GM12878 (cell line): ENCODE measurements at regions not wholly inside any gene's neighbourhood (a gene's known extent, or its start where the extent isn't known, plus 50 kb on each side); places are given as distances from the start of the nearest gene placed in this dataset.

Source experiments
- ATAC-seq: fragments of 200-7000 bp; cut with Tn5 transposase; 3 replicates; pipeline ENCODE4 v1.9.1; 2020; ENCODE audit warnings: mild to moderate bottlenecking, moderate library complexity
- BruUV-seq: library from RNA; stranded (reverse); fragments of 400-500 nt; replicated peaks from 2 replicates; lab custom pipeline; 2021; lab: Mats Ljungman, UMichigan
- CTCF ChIA-PET: fragments of 300-600 bp; sonication (Branson Sonifier 250); formaldehyde crosslinking; extraction: SDS; loops from one replicate; lab custom pipeline; 2021; ENCODE audit warnings: inconsistent platforms; lab: Yijun Ruan, JAX
- POLR2A ChIA-PET: fragments of 350-600 bp; formaldehyde crosslinking; extraction: SDS; loops from one replicate; lab custom pipeline; 2021; ENCODE audit warnings: inconsistent platforms; lab: Charles Lee
- RAD21 ChIA-PET: fragments of 300-600 bp; sonication (Branson Sonifier 250); formaldehyde crosslinking; loops from one replicate; lab custom pipeline; 2023; ENCODE audit warnings: antibody characterized with exemption; ENCODE audit not compliant: unreplicated experiment; lab: Charles Lee
- SMC1A ChIA-PET: fragments of 300-600 bp; sonication (Branson Sonifier 250); formaldehyde crosslinking; loops from one replicate; lab custom pipeline; 2023; ENCODE audit not compliant: unreplicated experiment, uncharacterized antibody; lab: Charles Lee
- DNase-seq: peaks from one replicate; pipeline ENCODE4 v3.0.0-alpha.2; 2011; ENCODE audit warnings: low read depth, low spot score
- FAIRE-seq: peaks from 3 replicates; lab custom pipeline; 2011; peaks lifted over from hg19 to GRCh38; lab: Jason Lieb, UNC
- H2AFZ ChIP-seq: 2 replicates; pipeline ENCODE4 v1.6.0; 2011; ENCODE audit warnings: low read depth, low read length, control low read depth; ENCODE audit not compliant: control insufficient read depth
- H3K27ac ChIP-seq: 2 replicates; pipeline ENCODE4 v1.5.1; 2011; ENCODE audit warnings: control low read depth; ENCODE audit not compliant: control insufficient read depth, insufficient read depth
- H3K27me3 ChIP-seq, 2 experiments: replicated peaks in 1 of 2; 2 replicates each; pipeline versions ENCODE4 v1.6.0 to v1.6.1; 2011; ENCODE audit warnings: low read length in 1 of 2; ENCODE audit not compliant: control insufficient read depth in 2 of 2, insufficient read depth in 2 of 2
- H3K36me3 ChIP-seq, 2 experiments: 2 replicates each; pipeline ENCODE4 v1.5.1; 2011; ENCODE audit warnings: low read length in 1 of 2; ENCODE audit not compliant: control insufficient read depth in 2 of 2, insufficient read depth in 2 of 2
- H3K4me1 ChIP-seq: 2 replicates; pipeline ENCODE4 v1.6.1; 2011; ENCODE audit warnings: mild to moderate bottlenecking, low read length, moderate library complexity, mixed read lengths; ENCODE audit not compliant: control insufficient read depth, insufficient read depth
- H3K4me2 ChIP-seq: 2 replicates; pipeline ENCODE4 v1.6.0; 2011; ENCODE audit warnings: control low read depth; ENCODE audit not compliant: control insufficient read depth, insufficient read depth
- H3K4me3 ChIP-seq: fragments of 200-600 bp; sonication (generic); 2 replicates; pipeline ENCODE4 v1.5.1; 2016
- H3K79me2 ChIP-seq: 2 replicates; pipeline ENCODE4 v1.6.0; 2011; ENCODE audit warnings: low read length; ENCODE audit not compliant: control insufficient read depth, insufficient read depth
- H3K9ac ChIP-seq: 2 replicates; pipeline ENCODE4 v1.8.0; 2011; ENCODE audit warnings: low read length, control low read depth, mixed read lengths; ENCODE audit not compliant: control insufficient read depth, insufficient read depth
- H3K9me3 ChIP-seq: replicated peaks from 3 replicates; pipeline ENCODE4 v1.5.1; 2011; ENCODE audit warnings: mild to moderate bottlenecking, low read length; ENCODE audit not compliant: control insufficient read depth, insufficient read depth
- H4K20me1 ChIP-seq: 2 replicates; pipeline ENCODE4 v1.6.0; 2011; ENCODE audit not compliant: control insufficient read depth, insufficient read depth
- BMI1 ChIP-seq: fragments of 450-650 bp; IDR thresholded peaks from 2 replicates; pipeline ENCODE4 v1.6.1; 2016; ENCODE audit warnings: mild to moderate bottlenecking, moderate library complexity, borderline replicate concordance
- CTCF ChIP-seq, 3 experiments: IDR thresholded peaks in 2 of 3; conservative IDR thresholded peaks in 1 of 3; 2 replicates each; pipeline ENCODE4 v1.5.1; 2011; ENCODE audit warnings: low read depth in 3 of 3, low read length in 3 of 3, mild to moderate bottlenecking in 3 of 3, control low read depth in 2 of 3, moderate library complexity in 2 of 3, inconsistent platforms in 1 of 3, mixed read lengths in 1 of 3; ENCODE audit not compliant: control insufficient read depth in 2 of 3, insufficient read depth in 1 of 3; ENCODE audit errors: extremely low read depth in 1 of 3
- GATAD2B ChIP-seq: fragments of 450-650 bp; conservative IDR thresholded peaks from 2 replicates; pipeline ENCODE4 v1.6.1; 2017; ENCODE audit warnings: low read depth, mild to moderate bottlenecking, moderate library complexity
- IRF4 ChIP-seq: IDR thresholded peaks from 2 replicates; pipeline ENCODE4 v1.6.1; 2011; ENCODE audit warnings: low read depth, low read length
- JUND ChIP-seq: IDR thresholded peaks from 2 replicates; pipeline ENCODE4 v1.6.1; 2012; ENCODE audit warnings: low read depth, mild to moderate bottlenecking, low read length, improper control_type of control experiment, moderate library complexity
- RAD51 ChIP-seq: fragments of 450-650 bp; IDR thresholded peaks from 2 replicates; pipeline ENCODE4 v1.6.1; 2016; ENCODE audit warnings: moderate library complexity, mild to moderate bottlenecking, inconsistent platforms
- TCF7 ChIP-seq: IDR thresholded peaks from 2 replicates; pipeline ENCODE4 v1.6.1; 2014; ENCODE audit warnings: antibody characterized with exemption, borderline replicate concordance
- WGBS: methylation state at CpG from one replicate; pipeline ENCODE4 v1.1.6; 2016; ENCODE audit warnings: low lambda C conversion rate; ENCODE audit not compliant: insufficient replicate concordance, insufficient coverage; ENCODE audit errors: missing lambda C conversion rate; 5-methylcytosine and 5-hydroxymethylcytosine counted together
- in situ Hi-C: fragments of 300-500 bp; cut with MboI; formaldehyde crosslinking; loops from 9 replicates; pipeline ENCODE4 v1.14.3; 2018; ENCODE audit warnings: mixed read lengths
- intact Hi-C: fragments of 100-400 bp; cut with micrococcal nuclease; formaldehyde crosslinking; loops from one replicate; pipeline ENCODE4 v1.14.2; 2022; ENCODE audit not compliant: unreplicated experiment

DNA sequence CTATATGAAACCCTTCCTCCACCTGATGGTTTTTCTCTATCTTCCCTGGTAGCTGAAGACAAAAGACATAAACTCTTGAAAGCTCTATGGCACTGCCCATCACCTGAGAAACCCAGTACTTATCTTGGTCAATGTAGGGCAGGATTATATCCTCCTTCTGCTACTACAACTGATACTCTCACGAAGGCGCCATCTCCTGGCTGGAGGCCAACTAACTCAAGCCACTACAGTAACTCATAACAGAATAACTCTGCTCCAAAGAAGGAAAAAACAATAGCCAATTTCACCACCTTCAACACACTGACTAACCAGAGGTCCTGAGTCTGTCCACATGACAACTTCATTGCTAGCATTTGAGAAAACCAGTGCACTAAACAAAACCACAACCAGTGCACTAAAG lies 409.2 kb downstream of the CETN3 start:
- Histone ChIP-seq H3K27ac (no peak overlapping the region), H3K36me3 (no peaks in the 10 kb centered on the region), H3K9me3 (no peaks in the 10 kb centered on the region; the same call in 1 of the 3 replicates), H3K4me1 (no peaks in the 10 kb centered on the region), H2AFZ (no peak overlapping the region), H4K20me1 (no peaks in the 10 kb centered on the region), H3K4me2 (no peak overlapping the region), H3K9ac (no peak overlapping the region), H3K27me3 (no peaks in the 10 kb centered on the region), H3K79me2 (no peaks in the 10 kb centered on the region), H3K4me3 (no peak overlapping the region)
- intact Hi-C loops (no loop called here), in situ Hi-C loops (no loop called here)
- ChIA-PET CTCF (interaction anchor here (0.8 to 1.5 kb wide), 3 partner anchors 8 to 1272 kb away, joined by 3 to 5 read pairs (median 5); no protein-coding TSS in a partner anchor), POLR2A (no interaction called here), RAD21 (interaction anchor here (1.1 kb wide), 1 partner anchor 70 kb away, joined by 3 read pairs; no protein-coding TSS in a partner anchor), SMC1A (interaction anchor here (0.8 to 1.5 kb wide), 2 partner anchors 9 to 18 kb away, joined by 3 to 5 read pairs; no protein-coding TSS in a partner anchor)
- no TSS peak for BruUV-seq
- TF ChIP-seq CTCF (IDR thresholded peaks at IDR 0.05 in 2 of 3, conservative IDR thresholded peaks at IDR 0.05 in 1 of 3; ENCODE audit: control insufficient read depth in 2 of 3, extremely low read depth in 1 of 3, insufficient read depth in 1 of 3, low read depth in 3 of 3, low read length in 3 of 3) (peak in 1 of 3 experiments; percentile 4; a peak in 1 of 6 replicates), GATAD2B (no peak)
- ATAC-seq (peak; percentile 64), DNase-seq (no peak), FAIRE-seq (no peak)
- whole genome bisulfite sequencing, result 97% methylated on average over 2 of the region's 2 CpGs

- H3K36me3 ChIP-seq, result no peaks in the 10 kb centered on the region
- no peaks in the 10 kb centered on the region for H3K27me3 ChIP-seq
- H2AFZ ChIP-seq, result no peak overlapping the region
- H3K9me3 ChIP-seq, result no peaks in the 10 kb centered on the region; the same call in 1 of the 3 replicates
- H4K20me1 ChIP-seq, result no peaks in the 10 kb centered on the region
- TF ChIP-seq TCF7 (no peak), RAD51 (no peak), JUND (no peak), IRF4 (no peak), BMI1 (no peak)
- TF ChIP-seq, all 136 proteins: peak for 0
- H3K4me3 ChIP-seq, result no peak overlapping the region
- no peak overlapping the region for H3K4me2 ChIP-seq
- 59% methylated on average over 3 of the region's 3 CpGs for WGBS
- H3K9ac ChIP-seq, result no peak overlapping the region
- in situ Hi-C loops (no loop called here), intact Hi-C loops (no loop called here)
- FAIRE-seq, result no peak
- ChIA-PET POLR2A (no interaction called here), CTCF (interaction anchor here (1.5 to 2.2 kb wide), 2 partner anchors 17 to 1270 kb away, joined by 5 to 6 read pairs; no protein-coding TSS in a partner anchor), SMC1A (interaction anchor here (1.0 to 2.0 kb wide), 3 partner anchors 10 to 16 kb away, joined by 3 to 6 read pairs (median 4); no protein-coding TSS in a partner anchor), RAD21 (no interaction called here)
- no peak overlapping the region for H3K27ac ChIP-seq
- no peak for ATAC-seq
- H3K4me1 ChIP-seq, result no peaks in the 10 kb centered on the region
- DNase-seq, result no peak
- no peaks in the 10 kb centered on the region for H3K79me2 ChIP-seq
- no TSS peak for BruUV-seq
Observed at GRCh38 chr5:89998519-89999305, 410.8 kb downstream of the CETN3 start.
